ENCODE measurements at regions not wholly inside any gene's neighbourhood (a gene's known extent, or its start where the extent isn't known, plus 50 kb on each side); places are given as distances from the start of the nearest gene placed in this dataset.

- DNase-seq (ENCODE audit: low spot score): no peak
These were observed 206.2 kb upstream of the SGK1 start for GRCh38 chr6:134523903-134524650.

GRCh38 chr6:134523051-134523450, 205.1 kb upstream of the SGK1 start:
- DNase-seq (ENCODE audit: low spot score): no peak

GRCh38 chr6:134521116-134521501, 203.2 kb upstream of the SGK1 start:
- DNase-seq (ENCODE audit: low spot score): no peak

- DNase-seq (ENCODE audit: low spot score): no peak
These were observed 202.5 kb upstream of the SGK1 start for GRCh38 chr6:134520181-134521115.

GRCh38 chr6:134519465-134519864, 201.6 kb upstream of the SGK1 start:
- no peak for DNase-seq (ENCODE audit: low spot score)

GRCh38 chr6:134517868-134518267, 200.0 kb upstream of the SGK1 start:
- DNase-seq (ENCODE audit: low spot score): no peak

GRCh38 chr6:134517145-134517658, 199.3 kb upstream of the SGK1 start:
- DNase-seq (ENCODE audit: low spot score): no peak

GRCh38 chr6:134516582-134516981, 198.7 kb upstream of the SGK1 start:
- no peak for DNase-seq (ENCODE audit: low spot score)

- DNase-seq (ENCODE audit: low spot score): no peak
These were observed 198.1 kb upstream of the SGK1 start for GRCh38 chr6:134515986-134516385.

- DNase-seq (ENCODE audit: low spot score): peak; percentile 78
These were observed 195.1 kb upstream of the SGK1 start for GRCh38 chr6:134512981-134513391.

- DNase-seq (ENCODE audit: low spot score): no peak
These were observed 194.2 kb upstream of the SGK1 start for GRCh38 chr6:134511984-134512683.

GRCh38 chr6:134510920-134511319, 193.0 kb upstream of the SGK1 start:
- no peak for DNase-seq (ENCODE audit: low spot score)

GRCh38 chr6:134510142-134510541, 192.2 kb upstream of the SGK1 start:
- DNase-seq (ENCODE audit: low spot score): no peak

- DNase-seq (ENCODE audit: low spot score): no peak
These were observed 191.1 kb upstream of the SGK1 start for GRCh38 chr6:134508862-134509498.

- peak; percentile 47 for DNase-seq (ENCODE audit: low spot score)
These were observed 188.2 kb upstream of the SGK1 start for GRCh38 chr6:134506162-134506561.

GRCh38 chr6:134503585-134504281, 185.8 kb upstream of the SGK1 start:
- DNase-seq (ENCODE audit: low spot score): no peak

- DNase-seq (ENCODE audit: low spot score): no peak
These were observed 185.0 kb upstream of the SGK1 start for GRCh38 chr6:134502614-134503549.

- no peak for DNase-seq (ENCODE audit: low spot score)
These were observed 178.0 kb upstream of the SGK1 start for GRCh38 chr6:134495890-134496248.

GRCh38 chr6:134495203-134495889, 177.4 kb upstream of the SGK1 start:
- DNase-seq (ENCODE audit: low spot score): no peak

GRCh38 chr6:134493789-134494188, 175.9 kb upstream of the SGK1 start:
- no peak for DNase-seq (ENCODE audit: low spot score)

Data from putamen (tissue), 1 donor.